Mammary epithelial cell (primary cell): ENCODE measurements at regions not wholly inside any gene's neighbourhood (a gene's known extent, or its start where the extent isn't known, plus 50 kb on each side); places are given as distances from the start of the nearest gene placed in this dataset.
"Not testable (repeated sequence)": the region's sequence is repeated elsewhere in the genome, so short reads cannot be mapped to it uniquely, and the experiment has no call there.

Experiments used
- EZH2 ChIP-seq: IDR thresholded peaks from 2 replicates; pipeline ENCODE4 v1.6.1; 2012; ENCODE audit warnings: low read length, inconsistent platforms, borderline replicate concordance
- TF ChIP-seq, protein P1 (sequence below), 2 donors: IDR thresholded peaks in 1 of 2; conservative IDR thresholded peaks in 1 of 2; 2 replicates each; pipeline ENCODE4 v1.5.1; 2011 to 2012; ENCODE audit warnings: inconsistent platforms in 2 of 2, low read length in 2 of 2, mild to moderate bottlenecking in 2 of 2, control low read depth in 1 of 2, low read depth in 1 of 2; ENCODE audit not compliant: insufficient read depth in 1 of 2; ENCODE audit errors: extremely low read depth in 1 of 2

DNA sequence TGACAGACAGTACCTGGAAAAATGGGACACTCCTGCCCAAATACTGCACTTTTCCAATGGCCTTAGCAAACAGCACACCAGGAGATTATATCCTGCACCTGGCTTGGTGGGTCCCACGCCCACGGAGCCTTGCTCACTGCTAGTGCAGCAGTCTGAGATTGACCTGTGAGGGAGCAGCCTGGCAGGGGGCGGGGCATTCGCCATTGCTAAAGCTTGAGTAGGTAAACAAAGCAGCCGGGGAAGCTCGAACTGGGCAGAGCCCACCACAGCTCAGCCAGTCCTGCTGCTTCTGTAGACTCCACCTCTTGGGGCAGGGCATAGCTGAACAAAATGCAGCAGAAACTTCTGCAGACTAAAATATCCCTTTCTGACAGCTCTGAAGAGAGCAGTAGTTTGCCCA is 261.2 kb upstream of the TOM1L1 start:
- TF ChIP-seq, protein P1, sequence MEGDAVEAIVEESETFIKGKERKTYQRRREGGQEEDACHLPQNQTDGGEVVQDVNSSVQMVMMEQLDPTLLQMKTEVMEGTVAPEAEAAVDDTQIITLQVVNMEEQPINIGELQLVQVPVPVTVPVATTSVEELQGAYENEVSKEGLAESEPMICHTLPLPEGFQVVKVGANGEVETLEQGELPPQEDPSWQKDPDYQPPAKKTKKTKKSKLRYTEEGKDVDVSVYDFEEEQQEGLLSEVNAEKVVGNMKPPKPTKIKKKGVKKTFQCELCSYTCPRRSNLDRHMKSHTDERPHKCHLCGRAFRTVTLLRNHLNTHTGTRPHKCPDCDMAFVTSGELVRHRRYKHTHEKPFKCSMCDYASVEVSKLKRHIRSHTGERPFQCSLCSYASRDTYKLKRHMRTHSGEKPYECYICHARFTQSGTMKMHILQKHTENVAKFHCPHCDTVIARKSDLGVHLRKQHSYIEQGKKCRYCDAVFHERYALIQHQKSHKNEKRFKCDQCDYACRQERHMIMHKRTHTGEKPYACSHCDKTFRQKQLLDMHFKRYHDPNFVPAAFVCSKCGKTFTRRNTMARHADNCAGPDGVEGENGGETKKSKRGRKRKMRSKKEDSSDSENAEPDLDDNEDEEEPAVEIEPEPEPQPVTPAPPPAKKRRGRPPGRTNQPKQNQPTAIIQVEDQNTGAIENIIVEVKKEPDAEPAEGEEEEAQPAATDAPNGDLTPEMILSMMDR (conservative IDR thresholded peaks at IDR 0.05 in 1 of 2, IDR thresholded peaks at IDR 0.05 in 1 of 2; ENCODE audit: extremely low read depth in 1 of 2, insufficient read depth in 1 of 2, low read depth in 1 of 2, low read length in 2 of 2): not testable (repeated sequence)
- not testable (repeated sequence) for TF ChIP-seq EZH2
